Osteoblast (primary cell): ENCODE measurements at regions not wholly inside any gene's neighbourhood (a gene's known extent, or its start where the extent isn't known, plus 50 kb on each side); places are given as distances from the start of the nearest gene placed in this dataset.

Experiments used
- DNase-seq: peaks from one replicate; pipeline ENCODE4 v3.0.0; 2011; ENCODE audit warnings: low spot score, mixed read lengths; ENCODE audit not compliant: insufficient read length; ENCODE audit errors: missing footprints
- H2AFZ ChIP-seq: 2 replicates; pipeline ENCODE4 v1.6.0; 2011; ENCODE audit warnings: mild to moderate bottlenecking, low read length
- H3K27ac ChIP-seq: 2 replicates; pipeline ENCODE4 v1.5.1; 2011; ENCODE audit warnings: mild to moderate bottlenecking, low read depth, low read length, moderate library complexity
- H3K27me3 ChIP-seq: 2 replicates; pipeline ENCODE4 v1.6.0; 2012; ENCODE audit warnings: mild to moderate bottlenecking, control low read depth, inconsistent platforms, low read length, moderate library complexity; ENCODE audit not compliant: insufficient read depth
- H3K36me3 ChIP-seq: 2 replicates; pipeline ENCODE4 v1.5.1; 2011; ENCODE audit warnings: mild to moderate bottlenecking, low read length, control low read depth, moderate library complexity; ENCODE audit not compliant: insufficient read depth
- H3K4me1 ChIP-seq: 2 replicates; pipeline ENCODE4 v1.5.1; 2011; ENCODE audit warnings: mild to moderate bottlenecking, low read length, control low read depth, moderate library complexity; ENCODE audit not compliant: insufficient read depth
- H3K4me2 ChIP-seq: 2 replicates; pipeline ENCODE4 v1.6.0; 2011; ENCODE audit warnings: mild to moderate bottlenecking, low read length; ENCODE audit not compliant: insufficient read depth
- H3K4me3 ChIP-seq: fragments of 200-600 bp; sonication (generic); 3 replicates; pipeline ENCODE4 v1.5.1; 2012; ENCODE audit warnings: mild to moderate bottlenecking, low read length, inconsistent platforms; ENCODE audit not compliant: insufficient read depth
- H3K79me2 ChIP-seq: 2 replicates; pipeline ENCODE4 v1.6.0; 2012; ENCODE audit warnings: mild to moderate bottlenecking, low read length, control low read depth, inconsistent platforms; ENCODE audit not compliant: insufficient read depth
- H3K9me3 ChIP-seq: 2 replicates; pipeline ENCODE4 v1.5.1; 2011; ENCODE audit warnings: low read depth, low read length, control low read depth
- H4K20me1 ChIP-seq: 2 replicates; pipeline ENCODE4 v1.6.0; 2012; ENCODE audit warnings: mild to moderate bottlenecking, low read length, control low read depth; ENCODE audit not compliant: insufficient read depth
- TF ChIP-seq, protein P1 (sequence below): IDR thresholded peaks from 2 replicates; pipeline ENCODE4 v1.5.1; 2011; ENCODE audit warnings: mild to moderate bottlenecking, low read depth, low read length, moderate library complexity; ENCODE audit errors: extremely low read depth

- no peak for DNase-seq
- Histone ChIP-seq H3K27ac (no peak overlapping the region), H3K4me3 (no peak overlapping the region), H3K27me3 (no peaks in the 10 kb centered on the region), H4K20me1 (no peaks in the 10 kb centered on the region), H3K36me3 (no peaks in the 10 kb centered on the region), H3K4me2 (no peak overlapping the region), H3K9me3 (no peaks in the 10 kb centered on the region), H3K79me2 (no peaks in the 10 kb centered on the region), H2AFZ (no peak overlapping the region), H3K4me1 (no peaks in the 10 kb centered on the region)
- TF ChIP-seq, protein P1, sequence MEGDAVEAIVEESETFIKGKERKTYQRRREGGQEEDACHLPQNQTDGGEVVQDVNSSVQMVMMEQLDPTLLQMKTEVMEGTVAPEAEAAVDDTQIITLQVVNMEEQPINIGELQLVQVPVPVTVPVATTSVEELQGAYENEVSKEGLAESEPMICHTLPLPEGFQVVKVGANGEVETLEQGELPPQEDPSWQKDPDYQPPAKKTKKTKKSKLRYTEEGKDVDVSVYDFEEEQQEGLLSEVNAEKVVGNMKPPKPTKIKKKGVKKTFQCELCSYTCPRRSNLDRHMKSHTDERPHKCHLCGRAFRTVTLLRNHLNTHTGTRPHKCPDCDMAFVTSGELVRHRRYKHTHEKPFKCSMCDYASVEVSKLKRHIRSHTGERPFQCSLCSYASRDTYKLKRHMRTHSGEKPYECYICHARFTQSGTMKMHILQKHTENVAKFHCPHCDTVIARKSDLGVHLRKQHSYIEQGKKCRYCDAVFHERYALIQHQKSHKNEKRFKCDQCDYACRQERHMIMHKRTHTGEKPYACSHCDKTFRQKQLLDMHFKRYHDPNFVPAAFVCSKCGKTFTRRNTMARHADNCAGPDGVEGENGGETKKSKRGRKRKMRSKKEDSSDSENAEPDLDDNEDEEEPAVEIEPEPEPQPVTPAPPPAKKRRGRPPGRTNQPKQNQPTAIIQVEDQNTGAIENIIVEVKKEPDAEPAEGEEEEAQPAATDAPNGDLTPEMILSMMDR = no peak
Observed at GRCh38 chr2:114213808-114214207, 228.6 kb upstream of the DPP10 start.

- TF ChIP-seq, protein P1 = no peak
- H2AFZ ChIP-seq = no peak overlapping the region
- H3K4me3 ChIP-seq = no peak overlapping the region
- H3K4me2 ChIP-seq = no peak overlapping the region
- H3K79me2 ChIP-seq = no peaks in the 10 kb centered on the region
- DNase-seq = no peak
- H3K4me1 ChIP-seq = no peaks in the 10 kb centered on the region
- H3K9me3 ChIP-seq = no peaks in the 10 kb centered on the region
- H3K27me3 ChIP-seq = no peaks in the 10 kb centered on the region
- H3K27ac ChIP-seq = no peak overlapping the region
- H3K36me3 ChIP-seq = no peaks in the 10 kb centered on the region
- no peaks in the 10 kb centered on the region for H4K20me1 ChIP-seq
Observed at GRCh38 chr2:114218383-114218782, 224.1 kb upstream of the DPP10 start.

- Histone ChIP-seq H4K20me1 (no peaks in the 10 kb centered on the region), H3K27ac (no peak overlapping the region), H3K27me3 (no peaks in the 10 kb centered on the region), H3K4me3 (no peak overlapping the region), H3K4me2 (no peak overlapping the region), H3K9me3 (no peaks in the 10 kb centered on the region), H3K36me3 (no peaks in the 10 kb centered on the region), H3K4me1 (no peaks in the 10 kb centered on the region), H3K79me2 (no peaks in the 10 kb centered on the region), H2AFZ (no peak overlapping the region)
- DNase-seq = no peak
- TF ChIP-seq, protein P1 = no peak
Observed at GRCh38 chr2:114219456-114219855, 223.0 kb upstream of the DPP10 start.

GRCh38 chr2:114222344-114222743, 220.1 kb upstream of the DPP10 start:
- no peaks in the 10 kb centered on the region for H3K9me3 ChIP-seq
- TF ChIP-seq, protein P1 = no peak
- H2AFZ ChIP-seq = no peak overlapping the region

More at GRCh38 chr2:114222344-114222743, 220.1 kb upstream of the DPP10 start:
- no peaks in the 10 kb centered on the region for H3K36me3 ChIP-seq
- no peak overlapping the region for H3K4me3 ChIP-seq
- H3K79me2 ChIP-seq = no peaks in the 10 kb centered on the region
- H3K4me1 ChIP-seq = no peaks in the 10 kb centered on the region
- no peak overlapping the region for H3K27ac ChIP-seq
- DNase-seq = no peak
- H3K4me2 ChIP-seq = no peak overlapping the region
- H4K20me1 ChIP-seq = no peaks in the 10 kb centered on the region
- no peaks in the 10 kb centered on the region for H3K27me3 ChIP-seq
